Mesenchymal stem cell (in vitro differentiated cells and primary cell): ENCODE measurements at regions not wholly inside any gene's neighbourhood (a gene's known extent, or its start where the extent isn't known, plus 50 kb on each side); places are given as distances from the start of the nearest gene placed in this dataset.

ENCODE experiments used
- DNase-seq: peaks from one replicate; pipeline ENCODE4 v3.0.0-alpha.2; 2013
- H2AFZ ChIP-seq: one replicate; pipeline ENCODE4 v1.6.1; 2013; ENCODE audit warnings: low read depth, mild to moderate bottlenecking, control low read depth, inconsistent platforms, low read length, moderate library complexity
- H2AK5ac ChIP-seq: 2 replicates; pipeline ENCODE4 v1.6.1; 2013; ENCODE audit warnings: low read length, moderate library complexity, mild to moderate bottlenecking, inconsistent platforms; ENCODE audit not compliant: severe bottlenecking
- H2BK120ac ChIP-seq: one replicate; pipeline ENCODE4 v1.6.1; 2013; ENCODE audit warnings: low read depth, mild to moderate bottlenecking, inconsistent platforms, low read length, moderate library complexity
- H2BK12ac ChIP-seq, 2 experiments: one replicate each; pipeline ENCODE4 v1.6.1; 2013; ENCODE audit warnings: inconsistent platforms in 2 of 2, low read length in 2 of 2, mild to moderate bottlenecking in 2 of 2, moderate library complexity in 2 of 2, control low read depth in 1 of 2
- H2BK15ac ChIP-seq: one replicate; pipeline ENCODE4 v1.6.1; 2013; ENCODE audit warnings: mild to moderate bottlenecking, low read depth, inconsistent platforms; ENCODE audit not compliant: poor library complexity, severe bottlenecking
- H2BK5ac ChIP-seq: 2 replicates; pipeline ENCODE4 v1.6.1; 2013; ENCODE audit warnings: low read depth, mild to moderate bottlenecking, low read length, control low read depth, inconsistent platforms; ENCODE audit not compliant: poor library complexity, severe bottlenecking
- H3K14ac ChIP-seq, 2 experiments: one replicate each; pipeline ENCODE4 v1.6.1; 2013; ENCODE audit warnings: inconsistent platforms in 2 of 2, low read length in 2 of 2, control low read depth in 1 of 2, mild to moderate bottlenecking in 1 of 2, moderate library complexity in 1 of 2
- H3K18ac ChIP-seq, 2 experiments: one replicate each; pipeline ENCODE4 v1.6.1; 2013; ENCODE audit warnings: inconsistent platforms in 2 of 2, low read length in 2 of 2, control low read depth in 1 of 2, low read depth in 1 of 2, mild to moderate bottlenecking in 1 of 2
- H3K23ac ChIP-seq, 2 experiments: one replicate each; pipeline ENCODE4 v1.6.1; 2013; ENCODE audit warnings: inconsistent platforms in 2 of 2, low read length in 2 of 2, mild to moderate bottlenecking in 2 of 2, moderate library complexity in 2 of 2, control low read depth in 1 of 2
- H3K27ac ChIP-seq: 2 replicates; pipeline ENCODE4 v1.5.1; 2013; ENCODE audit warnings: mild to moderate bottlenecking, moderate library complexity, low read length, control low read depth, inconsistent platforms; ENCODE audit not compliant: poor library complexity, severe bottlenecking
- H3K27me3 ChIP-seq, 2 experiments: 2 replicates each; pipeline versions ENCODE4 v1.6.1 to v1.7.0; 2013; ENCODE audit warnings: low read length in 2 of 2, mild to moderate bottlenecking in 2 of 2, moderate library complexity in 2 of 2, control low read depth in 1 of 2, inconsistent platforms in 1 of 2; ENCODE audit not compliant: control insufficient read depth in 1 of 2, insufficient read depth in 1 of 2
- H3K36me3 ChIP-seq, 2 experiments: 2 replicates each; pipeline versions ENCODE4 v1.6.1 to v1.7.0; 2013; ENCODE audit warnings: low read length in 2 of 2, control low read depth in 1 of 2, inconsistent platforms in 1 of 2, low read depth in 1 of 2, mild to moderate bottlenecking in 1 of 2; ENCODE audit not compliant: insufficient read depth in 2 of 2, control insufficient read depth in 1 of 2
- H3K4ac ChIP-seq, 2 experiments: one replicate each; pipeline ENCODE4 v1.6.1; 2013; ENCODE audit warnings: inconsistent platforms in 2 of 2, low read length in 2 of 2, mild to moderate bottlenecking in 2 of 2, moderate library complexity in 2 of 2, control low read depth in 1 of 2, low read depth in 1 of 2
- H3K4me1 ChIP-seq: 2 replicates; pipeline ENCODE4 v1.6.1; 2013; ENCODE audit warnings: low read depth, low read length, control low read depth; ENCODE audit not compliant: control insufficient read depth, insufficient read depth
- H3K4me2 ChIP-seq: 2 replicates; pipeline ENCODE4 v1.6.1; 2013; ENCODE audit warnings: low read length, mild to moderate bottlenecking, inconsistent platforms; ENCODE audit not compliant: poor library complexity, severe bottlenecking
- H3K4me3 ChIP-seq, 2 experiments: 2 replicates each; pipeline versions ENCODE4 v1.5.1 to v1.7.0; 2013; ENCODE audit warnings: low read length in 2 of 2, mild to moderate bottlenecking in 2 of 2, control low read depth in 1 of 2, low read depth in 1 of 2; ENCODE audit not compliant: insufficient read depth in 1 of 2
- H3K79me1 ChIP-seq: replicated peaks from 2 replicates; pipeline ENCODE4 v1.6.1; 2013; ENCODE audit warnings: mild to moderate bottlenecking, control low read depth, low read length, inconsistent platforms; ENCODE audit not compliant: poor library complexity, severe bottlenecking
- H3K9ac ChIP-seq: 2 replicates; pipeline ENCODE4 v1.7.0; 2013; ENCODE audit warnings: mild to moderate bottlenecking, low read length, moderate library complexity
- H3K9me3 ChIP-seq: 2 replicates; pipeline ENCODE4 v1.7.0; 2013; ENCODE audit warnings: mild to moderate bottlenecking, low read length; ENCODE audit not compliant: control insufficient read depth
- H4K8ac ChIP-seq: one replicate; pipeline ENCODE4 v1.6.1; 2013; ENCODE audit warnings: inconsistent platforms, mild to moderate bottlenecking, low read length, moderate library complexity
- H4K91ac ChIP-seq: one replicate; pipeline ENCODE4 v1.6.1; 2013; ENCODE audit warnings: mild to moderate bottlenecking, low read length, inconsistent platforms
- WGBS: methylation state at CpG from one replicate; pipeline ENCODE4 v1.1.7; 2013; ENCODE audit warnings: mixed read lengths; 5-methylcytosine and 5-hydroxymethylcytosine counted together

DNA sequence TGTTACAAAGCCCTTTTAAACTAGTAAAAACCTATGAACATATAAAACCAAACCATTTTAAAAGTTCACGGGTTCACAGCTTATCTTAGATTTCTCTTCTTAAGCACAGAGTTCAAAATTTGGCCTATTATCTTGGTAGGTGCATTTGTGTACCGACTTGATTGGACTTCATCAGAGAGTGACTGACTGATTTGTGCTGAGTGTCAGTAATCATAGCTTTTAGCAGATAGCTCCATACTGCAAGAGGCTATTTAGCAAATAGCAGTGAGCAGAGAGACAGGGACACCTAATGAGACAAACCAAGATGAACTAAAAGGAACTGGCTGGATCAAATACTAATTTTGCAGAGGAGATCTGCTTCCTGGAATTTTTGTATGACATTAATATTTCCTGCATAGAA is 274.5 kb downstream of the PRR16 start:
- WGBS: 89% methylated on average over 2 of the region's 2 CpGs
- H3K14ac ChIP-seq: no peak overlapping the region
- H2BK12ac ChIP-seq: no peak overlapping the region
- no peaks in the 10 kb centered on the region for H3K36me3 ChIP-seq
- no peak overlapping the region for H3K4me3 ChIP-seq
- H3K9me3 ChIP-seq: no peaks in the 10 kb centered on the region
- H3K4me2 ChIP-seq: no peak overlapping the region
- H3K27me3 ChIP-seq: no peaks in the 10 kb centered on the region
- H2BK5ac ChIP-seq: no peak overlapping the region
- no peaks in the 10 kb centered on the region for H3K79me1 ChIP-seq
- no peak overlapping the region for H4K8ac ChIP-seq
- peaks cover 2% of the 10 kb centered on the region for H3K4me1 ChIP-seq
- H2AK5ac ChIP-seq: no peak overlapping the region
- H4K91ac ChIP-seq: no peak overlapping the region
- H2BK15ac ChIP-seq: no peak overlapping the region
- DNase-seq: no peak
- H3K4ac ChIP-seq: no peak overlapping the region
- H2AFZ ChIP-seq: no peak overlapping the region
- H3K9ac ChIP-seq: no peak overlapping the region
- H2BK120ac ChIP-seq: no peak overlapping the region
- H3K27ac ChIP-seq: no peak overlapping the region
- no peak overlapping the region for H3K23ac ChIP-seq
- H3K18ac ChIP-seq: no peak overlapping the region

GRCh38 chr5:120740989-120741388 is 276.9 kb downstream of the PRR16 start:
- Histone ChIP-seq H3K27me3 (no peaks in the 10 kb centered on the region), H3K14ac (no peak overlapping the region), H3K4ac (no peak overlapping the region), H3K4me3 (no peak overlapping the region), H3K4me2 (no peak overlapping the region), H2AK5ac (no peak overlapping the region), H3K4me1 (no peaks in the 10 kb centered on the region), H3K18ac (no peak overlapping the region), H3K23ac (no peak overlapping the region), H3K36me3 (no peaks in the 10 kb centered on the region), H3K9me3 (no peaks in the 10 kb centered on the region), H2BK15ac (no peak overlapping the region), H2BK12ac (no peak overlapping the region), H3K27ac (no peak overlapping the region), H2BK5ac (no peak overlapping the region), H2BK120ac (no peak overlapping the region), H3K79me1 (no peaks in the 10 kb centered on the region), H2AFZ (no peak overlapping the region), H4K8ac (no peak overlapping the region), H4K91ac (no peak overlapping the region), H3K9ac (no peak overlapping the region)
- no peak for DNase-seq

DNA sequence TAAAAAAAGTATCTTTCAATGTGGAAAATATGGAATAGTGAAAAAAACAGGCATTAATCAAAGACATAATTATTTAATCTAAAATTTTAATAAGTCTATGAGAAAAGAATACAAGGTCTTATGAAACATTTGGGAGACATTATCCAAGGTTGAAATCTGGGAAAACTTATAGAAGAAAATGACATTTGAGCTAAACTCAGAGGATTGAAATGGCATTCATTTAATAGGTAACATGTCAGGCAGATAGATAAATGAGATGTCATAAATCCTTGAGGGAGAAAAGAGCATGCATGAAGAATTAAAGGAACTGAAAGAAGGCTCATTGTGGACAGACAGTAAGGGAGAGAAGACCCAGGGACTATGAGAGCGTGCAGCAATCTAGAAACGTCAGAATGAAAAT is 284.4 kb downstream of the PRR16 start:
- Histone ChIP-seq H4K91ac (no peak overlapping the region), H3K23ac (no peak overlapping the region), H3K18ac (no peak overlapping the region), H3K27ac (no peak overlapping the region), H3K79me1 (no peaks in the 10 kb centered on the region), H2AFZ (no peak overlapping the region), H2AK5ac (no peak overlapping the region), H3K4me3 (no peak overlapping the region), H3K9ac (no peak overlapping the region), H3K4ac (no peak overlapping the region), H3K27me3 (no peaks in the 10 kb centered on the region), H2BK12ac (no peak overlapping the region), H2BK15ac (no peak overlapping the region), H2BK5ac (no peak overlapping the region), H3K4me1 (no peaks in the 10 kb centered on the region), H4K8ac (no peak overlapping the region), H2BK120ac (no peak overlapping the region), H3K36me3 (no peaks in the 10 kb centered on the region), H3K4me2 (no peak overlapping the region), H3K9me3 (no peaks in the 10 kb centered on the region), H3K14ac (no peak overlapping the region)
- 100% methylated on average over 2 of the region's 2 CpGs for WGBS
- no peak for DNase-seq

DNA sequence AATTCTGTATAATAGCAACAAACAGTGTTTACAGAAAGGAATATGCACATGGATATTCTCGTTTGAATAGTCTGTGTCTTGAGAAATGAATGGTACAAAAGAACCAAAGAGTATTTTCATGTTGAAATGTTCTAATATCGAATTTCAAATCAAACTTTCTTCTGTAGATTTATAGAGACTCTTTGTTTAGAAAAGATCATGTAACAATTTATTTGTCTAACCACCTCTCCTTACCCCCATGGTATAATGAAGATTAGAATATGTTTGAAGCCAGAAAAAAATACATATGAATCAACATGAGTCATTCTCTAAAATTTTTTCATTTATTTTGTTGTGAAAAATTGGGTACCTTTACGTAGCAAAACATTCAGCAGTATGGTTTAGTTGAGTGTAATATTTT is 285.6 kb downstream of the PRR16 start:
- H3K4ac ChIP-seq: no peak overlapping the region
- H3K27me3 ChIP-seq: no peaks in the 10 kb centered on the region
- H3K23ac ChIP-seq: no peak overlapping the region
- H2BK120ac ChIP-seq: no peak overlapping the region
- H3K4me3 ChIP-seq: no peak overlapping the region
- DNase-seq: no peak
- no peak overlapping the region for H2BK12ac ChIP-seq
- H4K91ac ChIP-seq: no peak overlapping the region
- H3K9me3 ChIP-seq: no peaks in the 10 kb centered on the region
- no peak overlapping the region for H2AK5ac ChIP-seq
- H3K9ac ChIP-seq: no peak overlapping the region
- no peak overlapping the region for H3K14ac ChIP-seq
- H2AFZ ChIP-seq: no peak overlapping the region
- no peak overlapping the region for H2BK5ac ChIP-seq
- H4K8ac ChIP-seq: no peak overlapping the region
- H3K79me1 ChIP-seq: no peaks in the 10 kb centered on the region
- H3K27ac ChIP-seq: no peak overlapping the region
- H3K4me2 ChIP-seq: no peak overlapping the region
- H3K4me1 ChIP-seq: no peaks in the 10 kb centered on the region
- no peaks in the 10 kb centered on the region for H3K36me3 ChIP-seq
- no peak overlapping the region for H2BK15ac ChIP-seq
- 100% methylated on average over 1 of the region's 3 CpGs for WGBS
- no peak overlapping the region for H3K18ac ChIP-seq
